ENCODE measurements at regions not wholly inside any gene's neighbourhood (a gene's known extent, or its start where the extent isn't known, plus 50 kb on each side); places are given as distances from the start of the nearest gene placed in this dataset.

DNA sequence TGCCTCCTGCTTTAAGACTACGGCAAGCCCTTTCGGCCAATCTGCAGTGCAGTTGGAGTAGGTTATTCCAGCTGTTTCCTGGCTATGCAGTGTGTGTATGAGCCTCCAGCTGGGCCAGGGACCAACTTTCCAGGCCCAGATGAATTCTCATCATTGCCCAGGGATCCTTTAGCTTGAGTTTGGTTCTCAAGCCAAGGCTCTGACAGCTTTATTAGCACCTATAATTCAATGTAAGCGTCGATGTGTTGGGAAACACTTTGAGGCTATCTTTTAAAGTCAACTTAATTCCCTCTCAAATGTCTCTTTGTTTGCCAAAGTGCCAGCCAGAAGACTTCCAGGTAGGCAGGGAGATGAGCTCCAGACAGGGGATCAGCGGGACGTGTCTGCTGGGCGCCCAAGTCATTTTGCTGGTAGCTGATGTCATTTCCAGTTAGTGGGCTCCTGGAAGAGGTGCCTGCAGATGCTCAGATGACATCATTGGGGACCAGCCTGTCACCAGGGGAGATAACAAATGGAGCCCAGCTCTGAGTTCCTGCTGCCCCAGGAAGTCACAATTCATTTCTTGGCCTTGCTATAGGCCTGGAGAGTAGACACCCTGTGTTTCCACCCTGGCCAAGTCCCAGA is 520.4 kb downstream of the SOX6 start:
- TF ChIP-seq GATA3 (IDR thresholded peaks at IDR 0.05; ENCODE audit: low read depth, low read length) (no peak), GATA2 (IDR thresholded peaks at IDR 0.05; ENCODE audit: low read depth, low read length) (no peak)

DNA sequence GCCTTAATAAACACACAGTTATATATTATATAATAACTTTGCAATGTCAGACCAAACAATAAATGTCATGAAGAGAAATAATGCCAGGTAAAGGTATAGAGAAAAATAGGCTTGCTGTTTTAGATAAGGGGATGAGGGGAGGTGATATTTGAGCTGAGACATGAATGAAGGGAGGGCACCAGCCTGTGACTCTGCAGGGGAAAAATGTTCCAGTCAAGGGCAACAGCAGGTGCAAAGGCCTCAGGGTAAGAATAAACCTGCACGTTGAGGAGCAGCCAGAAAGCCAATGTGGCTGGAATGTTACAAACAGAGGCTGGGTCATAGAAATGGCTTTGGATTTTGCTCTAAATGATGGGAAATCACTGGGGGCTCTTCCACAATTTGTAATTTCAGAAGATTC is 519.6 kb downstream of the SOX6 start:
- TF ChIP-seq GATA2 (IDR thresholded peaks at IDR 0.05; ENCODE audit: low read depth, low read length) (no peak), GATA3 (IDR thresholded peaks at IDR 0.05; ENCODE audit: low read depth, low read length) (no peak)

DNA sequence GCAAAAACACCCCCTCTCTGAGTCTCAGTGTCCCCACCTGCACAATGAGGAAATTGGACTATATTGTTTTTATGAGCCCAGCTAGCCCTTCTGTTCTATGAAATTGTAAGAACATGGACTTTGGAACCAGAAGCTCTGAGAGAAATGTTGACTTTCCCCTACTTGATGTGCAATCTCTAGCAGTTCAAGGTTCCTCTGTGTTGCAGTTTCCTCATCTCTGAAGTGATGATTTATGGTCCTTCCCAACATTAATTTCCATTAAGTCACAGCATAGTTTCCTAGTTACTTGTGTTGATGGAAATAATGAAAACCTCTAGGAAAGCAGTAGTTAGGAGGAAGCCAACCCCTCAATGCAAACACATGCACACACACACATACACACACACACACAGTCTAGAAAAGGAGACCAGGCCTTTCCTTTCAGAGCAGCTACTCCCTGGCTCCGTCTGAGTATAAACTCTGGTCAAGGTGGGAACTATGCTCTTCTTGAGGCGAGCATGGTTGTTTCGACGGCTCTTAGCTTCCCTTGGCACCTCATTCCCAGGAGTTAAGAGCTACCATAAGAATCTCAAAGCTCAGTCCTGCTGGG is 518.4 kb downstream of the SOX6 start:
- TF ChIP-seq GATA3 (IDR thresholded peaks at IDR 0.05; ENCODE audit: low read depth, low read length), result no peak
- TF ChIP-seq GATA2 (IDR thresholded peaks at IDR 0.05; ENCODE audit: low read depth, low read length), result no peak

DNA sequence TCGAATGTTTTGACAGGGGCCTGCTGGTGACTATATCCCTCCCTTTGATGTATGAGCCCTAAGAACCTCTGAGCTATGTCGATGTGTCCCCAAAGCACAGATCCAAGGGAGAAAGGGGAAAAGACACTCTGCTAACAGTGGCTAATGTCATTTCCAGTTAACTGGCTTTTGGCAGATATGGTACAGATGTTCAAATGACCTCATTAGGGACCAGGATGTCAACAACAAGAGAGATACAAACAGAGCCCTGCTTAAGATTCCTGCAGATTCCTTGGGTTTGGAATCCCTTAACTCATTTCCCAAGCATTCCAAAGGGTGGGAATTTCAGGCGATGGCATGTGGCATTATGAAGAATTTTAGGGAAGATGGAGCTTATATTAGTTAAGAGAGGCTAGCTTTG is 517.3 kb downstream of the SOX6 start:
- TF ChIP-seq GATA3 (IDR thresholded peaks at IDR 0.05; ENCODE audit: low read depth, low read length) (no peak), GATA2 (IDR thresholded peaks at IDR 0.05; ENCODE audit: low read depth, low read length) (no peak)

DNA sequence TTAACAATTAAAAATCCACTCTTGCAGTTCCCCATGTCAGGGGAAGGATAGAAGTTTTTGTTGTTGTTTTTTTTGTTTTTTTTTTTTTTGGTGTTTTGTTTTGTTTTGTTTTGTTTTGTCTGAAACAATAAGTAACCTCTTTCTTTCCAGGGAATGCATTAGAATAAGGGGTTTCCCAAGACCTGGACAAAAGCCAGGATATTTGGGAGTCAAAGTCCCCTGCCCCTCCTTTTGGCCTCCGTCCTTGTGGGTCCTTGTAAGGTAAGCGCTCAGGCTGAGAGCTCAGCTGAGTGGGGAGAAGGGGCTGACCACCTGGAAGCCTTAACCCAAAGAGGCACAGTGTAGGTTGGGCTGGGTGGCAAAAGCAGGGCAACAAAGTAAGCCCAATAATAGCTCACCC is 515.4 kb downstream of the SOX6 start:
- no peak for TF ChIP-seq GATA3 (IDR thresholded peaks at IDR 0.05; ENCODE audit: low read depth, low read length)
- no peak for TF ChIP-seq GATA2 (IDR thresholded peaks at IDR 0.05; ENCODE audit: low read depth, low read length)

DNA sequence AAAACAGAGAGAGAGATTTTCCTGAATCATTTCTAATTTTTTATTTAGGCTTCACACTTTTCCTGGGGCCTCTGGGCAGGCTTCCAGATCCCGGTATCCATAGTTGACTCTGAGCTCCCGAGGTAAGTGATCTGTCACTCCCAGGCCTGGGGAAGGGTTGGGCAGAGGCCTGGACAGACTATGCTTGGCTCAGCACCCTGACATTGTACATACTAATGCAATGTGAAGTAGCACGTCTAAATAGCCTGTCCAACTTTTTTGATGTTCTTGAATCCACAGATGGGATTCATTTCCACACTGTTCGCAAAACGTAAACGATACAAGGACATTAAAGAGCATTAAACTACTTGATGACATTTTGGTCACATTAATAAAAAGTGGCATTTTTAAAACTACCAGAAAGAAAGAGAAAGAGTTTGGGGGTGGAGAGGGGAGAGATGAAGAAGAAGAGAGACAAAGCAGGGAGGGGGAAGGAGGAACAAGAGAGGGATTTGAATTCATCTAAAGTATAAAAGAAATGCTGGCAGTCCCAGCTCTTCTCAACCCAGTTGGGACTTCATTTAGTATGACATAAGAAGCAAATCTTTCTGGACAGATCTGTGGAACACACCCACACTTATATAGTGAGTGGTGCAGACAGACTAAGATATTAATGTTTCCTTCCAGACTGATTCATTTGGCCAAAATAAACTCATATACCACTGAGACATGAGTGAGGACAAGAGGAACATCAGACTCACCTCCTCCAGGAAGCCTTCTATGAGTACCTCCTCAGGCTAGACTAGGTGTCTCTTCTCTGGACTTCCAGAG is 514.2 kb downstream of the SOX6 start:
- no peak for TF ChIP-seq GATA3 (IDR thresholded peaks at IDR 0.05; ENCODE audit: low read depth, low read length)
- no peak for TF ChIP-seq GATA2 (IDR thresholded peaks at IDR 0.05; ENCODE audit: low read depth, low read length)

DNA sequence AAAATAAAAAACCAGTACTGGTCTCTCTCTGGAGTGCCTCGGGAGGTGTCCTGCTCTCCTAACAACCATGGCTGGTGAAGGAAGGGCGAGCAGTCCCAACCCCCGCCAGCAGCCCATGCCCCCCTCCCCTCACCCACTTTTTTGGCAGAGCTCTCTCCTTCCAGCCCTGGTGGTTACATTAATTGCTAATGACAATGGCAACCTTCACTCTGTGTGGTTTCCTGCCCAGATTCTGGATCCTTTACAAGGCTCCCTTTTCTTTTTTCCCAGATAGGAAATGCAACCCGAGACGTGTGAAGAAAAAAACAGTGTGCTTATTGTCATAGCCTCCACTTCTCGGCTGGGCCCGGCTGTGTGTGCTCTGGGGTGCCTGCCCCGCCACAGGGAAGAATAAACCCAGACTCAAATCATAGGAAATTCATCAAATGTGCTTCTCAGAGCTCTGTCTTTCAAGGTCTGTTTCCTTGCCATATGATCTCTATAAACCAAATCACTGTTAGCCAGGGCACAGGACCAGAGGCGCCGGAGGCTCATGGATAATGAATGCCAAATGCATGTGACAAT is 513.0 kb downstream of the SOX6 start:
- TF ChIP-seq GATA3 (IDR thresholded peaks at IDR 0.05; ENCODE audit: low read depth, low read length), result no peak

DNA sequence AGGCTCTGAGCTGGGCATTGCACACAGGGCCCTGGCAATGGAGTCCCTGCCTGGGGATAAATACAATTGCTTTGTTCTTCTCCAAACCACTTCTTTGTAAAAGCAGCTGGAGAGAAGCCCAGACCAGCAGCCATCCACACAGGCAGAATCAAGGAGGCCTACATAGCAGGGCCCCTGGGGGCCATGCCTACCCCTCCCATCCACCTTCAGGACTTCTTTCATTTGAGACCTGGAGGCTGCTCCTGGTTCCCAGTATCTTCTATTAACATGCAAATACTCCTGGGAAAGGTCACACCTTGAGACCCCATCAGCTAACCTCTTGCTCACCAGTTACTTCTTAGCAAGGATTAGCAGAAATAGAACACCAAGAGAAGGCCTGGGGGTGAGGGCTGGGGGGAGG is 511.1 kb downstream of the SOX6 start:
- TF ChIP-seq GATA3 (IDR thresholded peaks at IDR 0.05; ENCODE audit: low read depth, low read length) (no peak), GATA2 (IDR thresholded peaks at IDR 0.05; ENCODE audit: low read depth, low read length) (no peak)

DNA sequence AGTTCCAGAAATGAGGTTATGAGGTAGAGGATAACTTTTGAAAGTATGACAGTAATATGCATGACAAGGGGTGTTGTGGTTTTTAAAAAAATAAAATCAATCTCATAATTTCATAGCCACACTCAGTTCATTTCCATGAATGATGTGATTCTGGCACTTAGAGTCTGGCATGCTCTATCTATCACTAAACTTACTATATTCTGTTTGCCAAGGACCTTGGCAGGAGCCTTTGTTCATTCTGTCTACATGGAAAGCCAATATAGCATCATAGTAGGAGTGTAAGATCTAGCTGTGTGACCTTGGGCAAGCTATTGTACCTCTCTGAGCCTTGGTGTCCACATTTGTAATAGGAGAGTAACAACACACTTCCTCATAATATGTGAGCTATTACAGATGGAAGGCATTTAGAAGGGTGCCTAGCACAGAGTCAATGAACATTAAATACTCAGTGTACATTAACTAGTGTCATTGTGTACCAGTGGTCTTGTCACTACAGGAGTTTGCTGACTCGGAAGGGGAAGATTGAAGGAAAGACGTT is 507.6 kb downstream of the SOX6 start:
- TF ChIP-seq GATA2 (IDR thresholded peaks at IDR 0.05; ENCODE audit: low read depth, low read length) (no peak), GATA3 (IDR thresholded peaks at IDR 0.05; ENCODE audit: low read depth, low read length) (no peak)

DNA sequence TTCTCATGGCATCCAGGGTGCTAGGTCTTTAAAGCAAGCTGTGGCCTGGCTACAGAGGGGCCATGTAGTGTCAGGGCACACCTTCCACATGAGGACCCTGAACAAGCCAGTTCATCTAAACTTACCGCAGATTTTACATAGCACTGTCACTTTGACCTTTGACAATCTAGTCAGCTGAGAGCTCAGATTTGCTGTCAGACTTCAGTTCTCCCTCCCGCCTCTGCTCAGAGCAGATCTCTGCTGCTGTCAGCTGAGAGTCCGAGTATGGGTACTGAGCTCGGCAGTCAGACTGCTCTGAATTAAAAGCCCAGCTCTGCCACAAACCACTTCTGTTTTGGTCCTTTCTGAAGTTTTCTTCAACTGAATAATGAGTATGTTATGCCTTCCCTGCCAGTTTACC is 507.1 kb downstream of the SOX6 start:
- no peak for TF ChIP-seq GATA2 (IDR thresholded peaks at IDR 0.05; ENCODE audit: low read depth, low read length)
- TF ChIP-seq GATA3 (IDR thresholded peaks at IDR 0.05; ENCODE audit: low read depth, low read length), result no peak

DNA sequence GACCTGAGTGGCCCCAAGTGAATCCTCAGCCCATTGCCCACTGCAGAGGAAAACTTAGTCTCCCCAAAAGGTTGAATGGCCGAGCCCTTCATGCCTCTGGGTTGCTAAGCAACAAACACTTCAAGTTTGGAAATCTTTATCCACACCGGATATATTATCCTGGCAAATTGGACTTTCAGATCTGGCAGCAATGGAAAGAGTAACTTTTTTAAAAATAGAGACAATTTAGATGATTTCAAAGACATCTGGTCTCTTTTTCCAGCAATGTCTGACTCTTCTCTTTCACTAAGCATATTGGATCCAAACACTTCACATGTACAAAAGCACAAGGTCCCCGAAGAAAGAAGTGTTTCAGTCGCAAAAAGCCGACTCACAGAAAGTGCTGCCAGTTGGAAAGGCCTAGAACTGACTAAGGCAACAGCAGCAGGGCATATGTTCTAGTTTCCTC is 505.3 kb downstream of the SOX6 start:
- no peak for TF ChIP-seq GATA3 (IDR thresholded peaks at IDR 0.05; ENCODE audit: low read depth, low read length)

DNA sequence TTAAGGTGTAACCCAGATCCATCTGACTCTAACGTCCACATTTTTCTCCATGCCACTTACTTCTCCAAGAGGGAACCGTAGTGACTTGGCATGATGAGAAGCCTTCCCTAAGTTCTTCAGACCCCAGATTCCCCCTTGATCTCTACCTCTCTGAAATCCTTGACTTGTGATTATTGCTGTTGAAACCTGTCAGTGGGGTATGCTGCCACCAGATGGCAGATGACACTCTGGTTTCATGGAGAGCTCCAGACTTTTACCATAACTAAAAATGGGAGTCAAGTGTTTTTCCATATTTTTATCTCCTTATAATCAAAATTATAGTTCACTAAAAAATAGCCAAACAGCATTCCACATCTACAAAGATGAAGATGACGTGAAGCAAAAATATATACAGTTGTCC is 504.2 kb downstream of the SOX6 start:
- TF ChIP-seq GATA3 (IDR thresholded peaks at IDR 0.05; ENCODE audit: low read depth, low read length) (no peak), GATA2 (IDR thresholded peaks at IDR 0.05; ENCODE audit: low read depth, low read length) (no peak)

DNA sequence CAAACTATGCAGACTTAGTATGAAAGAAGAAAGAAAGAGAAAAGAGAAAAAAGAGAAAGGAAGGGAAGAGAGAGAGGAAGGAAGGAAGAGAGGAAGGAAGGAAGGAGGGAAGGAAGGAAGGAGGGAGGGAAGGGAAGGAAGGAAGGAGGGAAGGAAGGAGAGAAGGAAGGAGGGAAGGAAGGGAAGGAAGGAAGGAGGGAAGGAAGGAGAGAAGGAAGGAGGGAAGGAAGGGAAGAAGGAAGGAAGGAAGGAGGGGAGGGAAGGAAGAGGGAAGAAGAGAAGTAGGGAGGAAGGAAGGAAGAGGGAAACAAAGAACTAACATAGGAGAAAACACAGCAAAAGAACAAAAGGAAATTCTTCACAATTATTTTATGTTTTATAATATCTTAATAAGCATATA is 502.1 kb downstream of the SOX6 start:
- no peak for TF ChIP-seq GATA3 (IDR thresholded peaks at IDR 0.05; ENCODE audit: low read depth, low read length)
- TF ChIP-seq GATA2 (IDR thresholded peaks at IDR 0.05; ENCODE audit: low read depth, low read length), result no peak

DNA sequence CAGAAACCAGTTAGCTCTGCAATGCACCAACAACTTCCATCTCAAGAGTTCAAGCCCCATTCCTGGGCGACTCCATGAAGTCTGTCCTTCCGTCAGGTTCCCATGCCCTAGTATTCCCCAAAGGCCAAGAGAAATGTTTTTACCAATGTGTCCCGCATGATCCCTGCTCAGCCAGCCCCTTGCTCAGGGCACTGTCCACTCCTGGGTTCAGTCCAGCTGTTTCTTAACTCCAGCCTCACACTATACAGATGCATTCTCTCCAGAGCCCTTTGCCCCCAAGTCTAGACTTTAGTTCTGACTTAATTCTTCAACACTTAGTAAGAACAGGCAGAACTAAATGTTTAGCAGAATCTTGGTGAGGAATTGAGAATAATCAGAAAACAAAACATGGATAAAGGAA is 497.5 kb downstream of the SOX6 start:
- no peak for TF ChIP-seq GATA3 (IDR thresholded peaks at IDR 0.05; ENCODE audit: low read depth, low read length)
- no peak for TF ChIP-seq GATA2 (IDR thresholded peaks at IDR 0.05; ENCODE audit: low read depth, low read length)

Measured in SH-SY5Y (cell line).